Posterior cingulate gyrus (tissue), 11 donors: ENCODE measurements at regions not wholly inside any gene's neighbourhood (a gene's known extent, or its start where the extent isn't known, plus 50 kb on each side); places are given as distances from the start of the nearest gene placed in this dataset.
"Not testable (repeated sequence)": the region's sequence is repeated elsewhere in the genome, so short reads cannot be mapped to it uniquely, and the experiment has no call there.

ENCODE experiments used
- DNase-seq, 10 donors: peaks; one replicate each; pipeline versions ENCODE4 v3.0.0 to v3.0.0-alpha.2; 2020 to 2021; ENCODE audit warnings: mixed read lengths in 3 of 10
- intact Hi-C: fragments of 100-400 bp; cut with DNase I; formaldehyde crosslinking; loops from one replicate; pipeline ENCODE4 v1.15.1; 2023

GRCh38 chr5:28451483-28451882, 1413.1 kb upstream of the CDH9 start:
- intact Hi-C loops, result no loop called here
- DNase-seq, result no peak

GRCh38 chr5:28450997-28451396, 1412.6 kb upstream of the CDH9 start:
- intact Hi-C loops, result no loop called here
- DNase-seq, result no peak

- peak in 2 of 10 donors; percentile 55 to 64 for DNase-seq
Observed at GRCh38 chr5:28448791-28449190, 1410.4 kb upstream of the CDH9 start.

DNA sequence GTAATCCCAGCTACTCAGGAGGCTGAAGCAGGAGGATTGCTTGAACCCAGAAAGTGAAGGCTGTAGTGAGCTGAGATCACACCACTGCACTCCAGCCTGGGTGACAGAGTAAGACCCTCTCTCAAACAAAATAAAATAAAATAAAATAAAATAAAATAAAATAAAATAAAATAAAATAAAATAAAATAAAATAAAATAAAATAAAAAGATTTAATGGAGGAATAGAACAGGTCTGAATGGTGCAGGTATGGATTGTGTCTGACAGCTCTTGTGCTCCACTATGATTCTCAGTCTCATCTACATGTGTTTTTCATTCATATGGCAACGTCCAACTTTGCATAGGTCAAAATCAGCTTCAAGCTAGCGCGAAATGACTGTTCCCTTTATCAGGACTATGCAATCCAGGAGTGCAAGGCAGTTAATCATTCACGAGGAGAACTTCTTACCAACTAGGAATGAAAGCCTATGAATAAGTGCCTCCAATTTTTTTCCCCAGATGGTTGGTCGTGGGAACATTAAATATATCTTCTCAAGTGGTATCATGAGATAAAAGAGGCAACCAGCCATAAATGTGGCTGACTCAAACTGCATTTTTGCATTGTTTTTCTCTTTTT, 1392.3 kb upstream of the CDH9 start:
- DNase-seq, result no peak
- intact Hi-C loops, result no loop called here

More at GRCh38 chr5:28448791-28449190, 1410.4 kb upstream of the CDH9 start:
- intact Hi-C loops, result no loop called here

DNA sequence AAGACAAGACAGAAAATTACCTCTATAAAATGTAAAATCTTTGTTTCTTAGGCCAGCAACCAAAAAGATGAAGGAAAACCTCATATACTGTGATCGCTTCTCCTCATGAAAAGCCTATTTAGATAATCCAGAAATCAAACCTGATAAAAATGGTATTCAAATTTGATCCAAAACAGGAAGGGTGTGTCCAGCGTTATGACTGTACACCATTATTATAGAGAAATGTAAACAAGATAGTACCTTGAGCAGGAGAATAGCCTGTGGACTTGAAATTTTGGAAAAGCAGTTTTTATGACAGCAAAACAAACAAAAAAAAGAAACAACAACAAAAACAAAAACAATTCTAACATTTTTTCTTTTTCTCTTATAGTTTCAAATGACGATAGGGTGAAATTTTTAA, 1382.8 kb upstream of the CDH9 start:
- intact Hi-C loops, result no loop called here

GRCh38 chr5:28415791-28416443, 1377.5 kb upstream of the CDH9 start:
- intact Hi-C loops, result no loop called here
- DNase-seq, result no peak

More for the DNA sequence above, 1382.8 kb upstream of the CDH9 start:
- no peak for DNase-seq

- intact Hi-C loops, result no loop called here
Observed at GRCh38 chr5:28414619-28415018, 1376.2 kb upstream of the CDH9 start.

GRCh38 chr5:28408651-28409050, 1370.3 kb upstream of the CDH9 start:
- intact Hi-C loops, result no loop called here

More at GRCh38 chr5:28414619-28415018, 1376.2 kb upstream of the CDH9 start:
- no peak for DNase-seq

GRCh38 chr5:28408186-28408585, 1369.8 kb upstream of the CDH9 start:
- intact Hi-C loops, result no loop called here
- DNase-seq, result no peak

More at GRCh38 chr5:28408651-28409050, 1370.3 kb upstream of the CDH9 start:
- no peak for DNase-seq

DNA sequence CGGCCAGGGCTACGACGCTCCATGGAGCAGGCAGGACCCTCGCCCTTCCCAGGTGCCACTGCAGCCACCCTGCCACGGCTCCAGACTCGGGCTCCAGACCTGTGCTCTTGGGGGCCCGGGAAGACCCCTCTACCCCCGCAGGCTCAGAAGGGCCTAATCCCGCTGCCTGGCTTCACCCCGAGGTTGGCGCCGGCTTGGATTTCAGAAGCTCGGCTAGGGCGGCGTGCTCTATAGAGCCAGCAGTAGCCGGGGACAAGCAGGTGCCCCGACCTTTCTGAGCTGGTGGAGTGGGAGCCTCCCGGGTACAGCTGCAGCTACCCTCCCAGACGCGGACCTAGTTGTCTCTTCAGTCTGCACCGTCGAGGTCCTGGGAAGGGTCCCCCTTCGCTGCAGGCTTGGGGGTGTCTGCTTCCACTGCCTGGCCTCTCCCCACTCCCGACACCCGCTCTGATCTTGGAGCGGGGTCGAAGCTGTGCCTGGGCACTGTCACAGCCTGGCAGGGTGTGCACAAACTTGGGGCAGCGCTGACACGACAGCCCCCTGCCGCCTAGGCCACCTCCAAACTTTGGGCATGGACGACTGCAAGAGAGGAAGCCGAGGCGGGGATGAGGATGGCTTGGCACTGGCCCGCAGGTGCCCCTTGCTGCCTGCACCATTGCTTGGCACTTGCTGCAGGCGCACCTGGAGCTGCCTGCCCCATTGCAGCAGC, 1366.1 kb upstream of the CDH9 start:
- DNase-seq, result peak in 3 of 10 donors; percentile 63 to 75 (median 69)

DNA sequence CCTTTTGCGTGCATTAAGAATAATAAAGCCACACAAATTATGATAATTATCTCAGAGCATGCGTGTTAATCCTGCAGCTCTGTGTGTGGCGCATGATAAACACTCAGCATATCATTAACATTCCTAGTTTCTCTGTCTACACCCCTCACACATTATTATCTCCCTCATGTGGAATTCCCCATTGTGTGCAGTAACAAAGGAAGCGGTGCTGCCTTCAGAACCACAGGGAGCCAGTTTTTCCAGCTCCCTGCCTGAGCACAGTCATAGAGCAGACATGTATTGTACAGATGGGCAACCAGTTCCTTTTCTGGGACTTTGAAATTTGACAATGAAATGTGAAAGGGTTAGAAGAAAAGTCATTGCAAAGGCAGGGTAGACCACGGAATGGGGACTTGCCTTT, 1365.5 kb upstream of the CDH9 start:
- intact Hi-C loops, result no loop called here
- DNase-seq, result no peak

More for the DNA sequence above, 1366.1 kb upstream of the CDH9 start:
- intact Hi-C loops, result no loop called here

- no peak for DNase-seq
- intact Hi-C loops, result no loop called here
Observed at GRCh38 chr5:28402590-28403301, 1364.4 kb upstream of the CDH9 start.

GRCh38 chr5:28400076-28400475, 1361.7 kb upstream of the CDH9 start:
- intact Hi-C loops, result no loop called here
- DNase-seq, result no peak

GRCh38 chr5:28399211-28399610, 1360.8 kb upstream of the CDH9 start:
- intact Hi-C loops, result no loop called here

GRCh38 chr5:28398185-28398584, 1359.8 kb upstream of the CDH9 start:
- intact Hi-C loops, result no loop called here

More at GRCh38 chr5:28399211-28399610, 1360.8 kb upstream of the CDH9 start:
- DNase-seq, result no peak

DNA sequence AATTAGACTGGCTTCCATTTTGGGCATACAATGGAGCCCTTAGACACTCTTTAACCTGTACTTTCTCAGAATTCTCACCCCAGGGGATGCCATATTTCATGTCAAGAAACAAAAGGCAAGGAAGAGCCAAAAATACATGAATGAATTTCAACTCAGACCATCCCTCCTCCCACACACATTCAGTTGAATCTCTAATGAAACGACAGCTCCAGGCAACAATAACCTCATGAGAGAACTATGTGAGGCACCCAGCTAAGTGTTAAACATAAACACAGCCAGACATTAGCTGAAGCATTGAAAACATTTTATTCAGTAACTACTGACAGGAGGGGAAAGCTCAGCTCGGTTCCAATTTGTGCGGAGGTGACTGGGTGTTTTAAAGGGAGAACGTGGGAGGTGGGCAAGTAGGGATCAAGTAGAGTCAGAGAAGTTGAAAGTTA, 1359.1 kb upstream of the CDH9 start:
- intact Hi-C loops, result no loop called here
- no peak for DNase-seq

More at GRCh38 chr5:28398185-28398584, 1359.8 kb upstream of the CDH9 start:
- DNase-seq, result no peak

- no peak for DNase-seq
- intact Hi-C loops, result no loop called here
Observed at GRCh38 chr5:28391277-28391676, 1352.9 kb upstream of the CDH9 start.

- no peak for DNase-seq
- intact Hi-C loops, result no loop called here
Observed at GRCh38 chr5:28390341-28390740, 1352.0 kb upstream of the CDH9 start.

- intact Hi-C loops, DNase-seq: not testable (repeated sequence)
Observed at GRCh38 chr5:28389727-28390126, 1351.3 kb upstream of the CDH9 start.

DNA sequence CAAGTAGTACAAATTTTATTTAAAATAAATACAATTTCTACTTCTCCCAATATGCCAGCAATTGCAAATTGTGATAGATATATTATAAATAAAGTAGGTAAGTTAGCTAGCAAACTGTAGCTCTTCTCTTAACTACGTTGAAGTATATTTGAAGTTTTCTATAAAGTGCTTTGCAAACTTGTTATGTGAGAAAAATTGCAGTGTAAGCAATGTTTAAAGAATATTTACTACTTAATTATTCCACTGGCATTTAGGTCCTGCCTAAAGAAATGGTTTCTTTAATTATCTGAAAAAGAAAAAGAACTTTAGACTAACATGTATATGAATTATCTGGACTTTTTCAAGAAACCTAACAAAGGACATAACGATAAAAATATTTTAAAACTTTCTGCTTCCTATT, 1350.0 kb upstream of the CDH9 start:
- intact Hi-C loops, result no loop called here
- no peak for DNase-seq

DNA sequence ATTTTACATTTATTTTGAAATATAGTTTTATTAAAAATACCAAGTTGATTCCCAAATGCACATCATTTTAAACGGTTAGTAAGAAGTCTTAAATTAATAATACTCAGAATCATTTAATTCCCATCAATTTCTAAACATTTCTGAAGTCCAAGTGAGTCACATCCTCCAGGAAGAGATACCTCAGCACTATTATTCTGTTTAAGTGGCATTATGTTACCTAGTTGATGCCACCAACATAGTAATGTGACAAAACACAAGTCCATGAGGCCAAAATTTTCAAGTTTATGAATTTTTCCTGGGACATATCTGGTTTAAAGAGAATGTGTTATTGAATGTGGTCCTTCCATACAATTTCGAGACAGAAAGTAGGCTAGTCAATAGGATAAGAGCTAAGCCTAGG, 1348.3 kb upstream of the CDH9 start:
- DNase-seq, result no peak
- intact Hi-C loops, result no loop called here
